H9 (cell line): ENCODE measurements at regions not wholly inside any gene's neighbourhood (a gene's known extent, or its start where the extent isn't known, plus 50 kb on each side); places are given as distances from the start of the nearest gene placed in this dataset.
A peak's percentile ranks its signal among the peaks of the same experiment; 100 is the strongest.

Experiments
- DNase-seq: peaks from one replicate; pipeline ENCODE4 v3.0.0-alpha.2; 2017
- H2AFZ ChIP-seq: one replicate; pipeline ENCODE4 v1.6.1; 2013; ENCODE audit warnings: mild to moderate bottlenecking, low read length, control low read depth, moderate library complexity
- H2AK5ac ChIP-seq: 2 replicates; pipeline ENCODE4 v1.6.1; 2013; ENCODE audit warnings: low read length, control low read depth, mixed read lengths; ENCODE audit not compliant: insufficient read length
- H2BK120ac ChIP-seq: one replicate; pipeline ENCODE4 v1.6.1; 2013; ENCODE audit warnings: low read depth, mild to moderate bottlenecking, low read length, control low read depth, inconsistent platforms; ENCODE audit not compliant: poor library complexity, severe bottlenecking
- H2BK12ac ChIP-seq: 2 replicates; pipeline ENCODE4 v1.6.1; 2013; ENCODE audit warnings: low read length, control low read depth, mixed read lengths, low read depth; ENCODE audit not compliant: insufficient read length
- H2BK15ac ChIP-seq: 2 replicates; pipeline ENCODE4 v1.6.1; 2013; ENCODE audit warnings: low read depth, low read length, control low read depth
- H2BK20ac ChIP-seq: one replicate; pipeline ENCODE4 v1.6.1; 2013; ENCODE audit warnings: low read depth, mild to moderate bottlenecking, low read length, control low read depth, inconsistent platforms; ENCODE audit not compliant: poor library complexity, severe bottlenecking
- H2BK5ac ChIP-seq: 2 replicates; pipeline ENCODE4 v1.6.1; 2013; ENCODE audit warnings: low read length, control low read depth, mixed read lengths; ENCODE audit not compliant: insufficient read length
- H3K14ac ChIP-seq: 2 replicates; pipeline ENCODE4 v1.6.1; 2013; ENCODE audit warnings: low read length, control low read depth; ENCODE audit not compliant: insufficient read depth
- H3K18ac ChIP-seq: 2 replicates; pipeline ENCODE4 v1.6.1; 2013; ENCODE audit warnings: low read depth, mild to moderate bottlenecking, mixed read lengths, low read length, control low read depth; ENCODE audit not compliant: insufficient read length
- H3K23ac ChIP-seq: 2 replicates; pipeline ENCODE4 v1.6.1; 2013; ENCODE audit warnings: low read length, control low read depth, mixed read lengths, low read depth; ENCODE audit not compliant: insufficient read length
- H3K23me2 ChIP-seq: 2 replicates; pipeline ENCODE4 v1.6.1; 2013; ENCODE audit warnings: low read depth, mild to moderate bottlenecking, mixed read lengths, low read length, control low read depth; ENCODE audit not compliant: insufficient read length, poor library complexity, severe bottlenecking
- H3K27ac ChIP-seq: 2 replicates; pipeline ENCODE4 v1.5.1; 2013; ENCODE audit warnings: low read length, control low read depth, mixed read lengths, low read depth; ENCODE audit not compliant: insufficient read length
- H3K27me3 ChIP-seq: 2 replicates; pipeline ENCODE4 v1.6.1; 2013; ENCODE audit warnings: low read length, control low read depth, inconsistent platforms; ENCODE audit not compliant: insufficient read depth
- H3K4ac ChIP-seq: 2 replicates; pipeline ENCODE4 v1.6.1; 2013; ENCODE audit warnings: low read depth, mild to moderate bottlenecking, control low read depth, inconsistent platforms, low read length, moderate library complexity
- H3K4me1 ChIP-seq: 2 replicates; pipeline ENCODE4 v1.6.1; 2013; ENCODE audit warnings: low read length, control low read depth, inconsistent platforms; ENCODE audit not compliant: insufficient read depth
- H3K4me2 ChIP-seq: 2 replicates; pipeline ENCODE4 v1.6.1; 2013; ENCODE audit warnings: low read length, control low read depth, mixed read lengths; ENCODE audit not compliant: insufficient read length, insufficient read depth
- H3K56ac ChIP-seq: 2 replicates; pipeline ENCODE4 v1.6.1; 2013; ENCODE audit warnings: low read depth, mild to moderate bottlenecking, mixed read lengths, low read length, control low read depth; ENCODE audit not compliant: insufficient read length
- H3K79me1 ChIP-seq: 2 replicates; pipeline ENCODE4 v1.6.1; 2013; ENCODE audit warnings: low read depth, mild to moderate bottlenecking, moderate library complexity, low read length, control low read depth, inconsistent platforms; ENCODE audit not compliant: insufficient read depth, poor library complexity, severe bottlenecking
- H3K79me2 ChIP-seq: 2 replicates; pipeline ENCODE4 v1.6.1; 2013; ENCODE audit warnings: low read length, control low read depth, inconsistent platforms; ENCODE audit not compliant: insufficient read depth
- H3K9ac ChIP-seq: 2 replicates; pipeline ENCODE4 v1.6.1; 2013; ENCODE audit warnings: low read length, control low read depth, mixed read lengths; ENCODE audit not compliant: insufficient read length; ENCODE audit errors: extremely low read depth
- H3K9me3 ChIP-seq: one replicate; pipeline ENCODE4 v1.6.1; 2013; ENCODE audit warnings: low read depth, low read length, inconsistent platforms; ENCODE audit not compliant: control insufficient read depth
- H3T11ph ChIP-seq: one replicate; pipeline ENCODE4 v1.6.1; 2013; ENCODE audit warnings: mild to moderate bottlenecking, low read length, control low read depth, inconsistent platforms
- H4K20me1 ChIP-seq: one replicate; pipeline ENCODE4 v1.6.1; 2013; ENCODE audit not compliant: control insufficient read depth, insufficient read length, insufficient read depth
- H4K5ac ChIP-seq: 2 replicates; pipeline ENCODE4 v1.6.1; 2013; ENCODE audit warnings: low read depth, mild to moderate bottlenecking, mixed read lengths, low read length, control low read depth; ENCODE audit not compliant: insufficient read length
- H4K8ac ChIP-seq: replicated peaks from 2 replicates; pipeline ENCODE4 v1.6.1; 2013; ENCODE audit warnings: low read length, control low read depth, mixed read lengths, low read depth; ENCODE audit not compliant: insufficient read length
- H4K91ac ChIP-seq: 2 replicates; pipeline ENCODE4 v1.6.1; 2013; ENCODE audit warnings: low read depth, mild to moderate bottlenecking, moderate library complexity, mixed read lengths, low read length, control low read depth; ENCODE audit not compliant: insufficient read length
- H3K27ac Mint-ChIP-seq, 3 experiments: 2 replicates in 2 of 3; 3 replicates in 1 of 3; pipeline ENCODE4 v1.8.0; 2020 to 2021; ENCODE audit warnings: mixed read lengths in 3 of 3, mild to moderate bottlenecking in 1 of 3, moderate library complexity in 1 of 3
- H3K27me3 Mint-ChIP-seq: 2 replicates; pipeline ENCODE4 v1.8.0; 2021; ENCODE audit warnings: low read depth, mild to moderate bottlenecking, moderate library complexity, mixed read lengths
- H3K36me3 Mint-ChIP-seq, 3 experiments: 2 replicates in 2 of 3; 3 replicates in 1 of 3; pipeline ENCODE4 v1.8.0; 2020 to 2021; ENCODE audit warnings: low read depth in 3 of 3, mixed read lengths in 3 of 3; ENCODE audit not compliant: insufficient read depth in 1 of 3
- H3K4me1 Mint-ChIP-seq, 2 experiments: 2 replicates each; pipeline ENCODE4 v1.8.0; 2020; ENCODE audit warnings: mixed read lengths in 2 of 2
- H3K4me3 Mint-ChIP-seq, 2 experiments: 2 replicates in 1 of 2; 3 replicates in 1 of 2; pipeline ENCODE4 v1.8.0; 2020 to 2021; ENCODE audit warnings: mild to moderate bottlenecking in 2 of 2, mixed read lengths in 2 of 2, moderate library complexity in 1 of 2
- H3K9me3 Mint-ChIP-seq, 2 experiments: 2 replicates in 1 of 2; 3 replicates in 1 of 2; pipeline ENCODE4 v1.8.0; 2020; ENCODE audit warnings: mild to moderate bottlenecking in 2 of 2, mixed read lengths in 2 of 2, moderate library complexity in 1 of 2
- WGBS: extraction: QIAGEN DNeasy Blood & Tissue Kit; methylation state at CpG from one replicate; pipeline ENCODE4 v1.1.7; 2013; ENCODE audit warnings: missing lambda C conversion rate, low lambda C conversion rate, mixed read lengths; ENCODE audit not compliant: insufficient read length; ENCODE audit errors: extremely low coverage; 5-methylcytosine and 5-hydroxymethylcytosine counted together
- TF ChIP-seq, protein P1 (sequence below): fragments of 200-600 bp; sonication (generic); conservative IDR thresholded peaks from 3 replicates; pipeline ENCODE4 v1.8.0; 2021; ENCODE audit warnings: antibody characterized with exemption, mild to moderate bottlenecking

DNA sequence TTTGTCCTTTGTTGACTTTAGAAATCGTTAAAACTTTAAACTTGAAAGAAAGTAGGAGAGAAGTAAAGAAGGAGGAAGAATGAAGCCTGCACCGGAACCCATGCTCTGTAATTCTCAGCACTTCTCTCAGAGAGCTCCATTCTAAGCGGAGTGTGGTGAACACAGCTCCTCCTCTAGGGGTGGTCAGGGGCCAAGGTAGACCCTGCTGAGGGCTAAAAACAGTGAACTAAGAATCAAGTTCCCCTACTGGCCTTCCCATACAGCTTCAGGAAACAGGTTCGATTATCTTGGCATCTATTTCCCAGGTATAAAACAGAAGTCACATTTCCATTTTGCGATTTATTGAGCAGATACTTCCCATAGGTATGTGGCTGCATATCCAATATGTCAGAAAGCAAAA, 92.7 kb upstream of the ASAP2 start:
- Histone ChIP-seq H2BK12ac (no peak overlapping the region), H3K4me1 (no peaks in the 10 kb centered on the region), H4K91ac (no peak overlapping the region), H3K56ac (no peak overlapping the region), H3K23me2 (no peaks in the 10 kb centered on the region), H3K4me2 (no peak overlapping the region), H2BK120ac (no peak overlapping the region), H2AFZ (no peak overlapping the region), H3K79me1 (no peaks in the 10 kb centered on the region), H2BK5ac (no peak overlapping the region), H2AK5ac (no peak overlapping the region), H4K8ac (no peak overlapping the region), H3K79me2 (no peaks in the 10 kb centered on the region), H3K14ac (no peak overlapping the region), H3K9me3 (no peaks in the 10 kb centered on the region), H3K27me3 (no peaks in the 10 kb centered on the region), H3K27ac (no peak overlapping the region), H3K9ac (no peak overlapping the region), H3K4ac (no peak overlapping the region), H3K23ac (no peak overlapping the region), H4K5ac (no peak overlapping the region), H4K20me1 (no peaks in the 10 kb centered on the region), H3K18ac (no peak overlapping the region), H2BK15ac (no peak overlapping the region), H3T11ph (no peak overlapping the region), H2BK20ac (no peak overlapping the region)
- Mint-ChIP-seq H3K9me3 (no peaks in the 10 kb centered on the region), H3K36me3 (no peaks in the 10 kb centered on the region; a peak in 1 of 7 replicates), H3K27ac (no peak overlapping the region), H3K4me3 (no peak overlapping the region), H3K4me1 (peaks cover 11 to 24% of the 10 kb centered on the region in 2 experiments), H3K27me3 (no peaks in the 10 kb centered on the region; the same call in 1 of the 2 replicates)
- no CpG with 5 or more reads among the region's 5 CpGs for whole genome bisulfite sequencing
- DNase-seq = no peak
- TF ChIP-seq, protein P1, sequence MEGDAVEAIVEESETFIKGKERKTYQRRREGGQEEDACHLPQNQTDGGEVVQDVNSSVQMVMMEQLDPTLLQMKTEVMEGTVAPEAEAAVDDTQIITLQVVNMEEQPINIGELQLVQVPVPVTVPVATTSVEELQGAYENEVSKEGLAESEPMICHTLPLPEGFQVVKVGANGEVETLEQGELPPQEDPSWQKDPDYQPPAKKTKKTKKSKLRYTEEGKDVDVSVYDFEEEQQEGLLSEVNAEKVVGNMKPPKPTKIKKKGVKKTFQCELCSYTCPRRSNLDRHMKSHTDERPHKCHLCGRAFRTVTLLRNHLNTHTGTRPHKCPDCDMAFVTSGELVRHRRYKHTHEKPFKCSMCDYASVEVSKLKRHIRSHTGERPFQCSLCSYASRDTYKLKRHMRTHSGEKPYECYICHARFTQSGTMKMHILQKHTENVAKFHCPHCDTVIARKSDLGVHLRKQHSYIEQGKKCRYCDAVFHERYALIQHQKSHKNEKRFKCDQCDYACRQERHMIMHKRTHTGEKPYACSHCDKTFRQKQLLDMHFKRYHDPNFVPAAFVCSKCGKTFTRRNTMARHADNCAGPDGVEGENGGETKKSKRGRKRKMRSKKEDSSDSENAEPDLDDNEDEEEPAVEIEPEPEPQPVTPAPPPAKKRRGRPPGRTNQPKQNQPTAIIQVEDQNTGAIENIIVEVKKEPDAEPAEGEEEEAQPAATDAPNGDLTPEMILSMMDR = peak; percentile 44; the same call in 2 of the 3 replicates
